ENCODE measurements at regions not wholly inside any gene's neighbourhood (a gene's known extent, or its start where the extent isn't known, plus 50 kb on each side); places are given as distances from the start of the nearest gene placed in this dataset.
"Not testable (repeated sequence)": the region's sequence is repeated elsewhere in the genome, so short reads cannot be mapped to it uniquely, and the experiment has no call there.

DNA sequence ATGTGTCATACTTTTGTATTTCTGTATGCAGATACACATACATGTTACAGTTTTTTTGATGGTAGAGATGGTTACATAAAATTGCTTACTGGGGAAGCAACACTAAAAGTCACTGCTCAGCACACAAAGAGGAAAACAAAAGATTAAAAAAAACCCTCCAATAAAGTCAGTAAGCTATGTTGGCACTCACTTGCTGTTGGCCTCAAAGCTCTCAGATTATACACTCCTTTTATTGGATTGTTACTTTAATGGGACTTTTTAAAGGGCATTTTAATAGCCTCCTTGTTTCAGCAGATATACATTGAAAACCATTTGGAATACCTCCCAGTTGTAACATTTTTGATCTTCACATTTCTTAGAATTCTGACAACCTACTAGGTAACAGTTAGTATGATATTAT is 222.0 kb upstream of the HHIP start:
- H3K4me3 ChIP-seq: no peak overlapping the region
- no peaks in the 10 kb centered on the region for H3K36me3 ChIP-seq (ENCODE audit: low read depth)
- TF ChIP-seq, protein P1, sequence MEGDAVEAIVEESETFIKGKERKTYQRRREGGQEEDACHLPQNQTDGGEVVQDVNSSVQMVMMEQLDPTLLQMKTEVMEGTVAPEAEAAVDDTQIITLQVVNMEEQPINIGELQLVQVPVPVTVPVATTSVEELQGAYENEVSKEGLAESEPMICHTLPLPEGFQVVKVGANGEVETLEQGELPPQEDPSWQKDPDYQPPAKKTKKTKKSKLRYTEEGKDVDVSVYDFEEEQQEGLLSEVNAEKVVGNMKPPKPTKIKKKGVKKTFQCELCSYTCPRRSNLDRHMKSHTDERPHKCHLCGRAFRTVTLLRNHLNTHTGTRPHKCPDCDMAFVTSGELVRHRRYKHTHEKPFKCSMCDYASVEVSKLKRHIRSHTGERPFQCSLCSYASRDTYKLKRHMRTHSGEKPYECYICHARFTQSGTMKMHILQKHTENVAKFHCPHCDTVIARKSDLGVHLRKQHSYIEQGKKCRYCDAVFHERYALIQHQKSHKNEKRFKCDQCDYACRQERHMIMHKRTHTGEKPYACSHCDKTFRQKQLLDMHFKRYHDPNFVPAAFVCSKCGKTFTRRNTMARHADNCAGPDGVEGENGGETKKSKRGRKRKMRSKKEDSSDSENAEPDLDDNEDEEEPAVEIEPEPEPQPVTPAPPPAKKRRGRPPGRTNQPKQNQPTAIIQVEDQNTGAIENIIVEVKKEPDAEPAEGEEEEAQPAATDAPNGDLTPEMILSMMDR (IDR thresholded peaks at IDR 0.05): no peak
- intact Hi-C loops (cut with DNase I, micrococcal nuclease): no loop called here
- ATAC-seq (no peak), DNase-seq (no peak)
- H3K4me1 ChIP-seq (ENCODE audit: low read depth): no peaks in the 10 kb centered on the region
- H3K9me3 ChIP-seq: no peaks in the 10 kb centered on the region

DNA sequence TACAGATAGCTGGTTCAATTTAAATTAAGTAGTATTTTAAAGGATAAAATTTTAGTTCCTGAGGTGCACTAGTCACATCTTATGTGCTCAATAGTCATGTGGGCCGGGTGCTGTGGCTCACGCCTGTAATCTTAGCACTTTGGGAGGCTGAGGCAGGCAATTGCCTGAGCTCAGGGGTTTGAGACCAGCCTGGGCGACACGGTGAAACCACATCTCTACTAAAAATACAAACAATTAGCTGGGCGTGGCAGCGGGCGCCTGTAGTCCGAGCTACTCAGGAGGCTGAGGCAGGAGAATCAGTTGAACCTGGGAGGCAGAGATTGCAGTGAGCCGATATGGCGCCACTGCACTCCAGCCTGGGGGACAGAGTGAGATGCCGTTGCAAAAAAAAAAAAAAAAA is 219.9 kb upstream of the HHIP start:
- H3K9me3 ChIP-seq; H3K4me3 ChIP-seq; ATAC-seq; H3K4me1 ChIP-seq (ENCODE audit: low read depth); H3K36me3 ChIP-seq (ENCODE audit: low read depth); intact Hi-C loops (cut with DNase I, micrococcal nuclease); DNase-seq: not testable (repeated sequence)

DNA sequence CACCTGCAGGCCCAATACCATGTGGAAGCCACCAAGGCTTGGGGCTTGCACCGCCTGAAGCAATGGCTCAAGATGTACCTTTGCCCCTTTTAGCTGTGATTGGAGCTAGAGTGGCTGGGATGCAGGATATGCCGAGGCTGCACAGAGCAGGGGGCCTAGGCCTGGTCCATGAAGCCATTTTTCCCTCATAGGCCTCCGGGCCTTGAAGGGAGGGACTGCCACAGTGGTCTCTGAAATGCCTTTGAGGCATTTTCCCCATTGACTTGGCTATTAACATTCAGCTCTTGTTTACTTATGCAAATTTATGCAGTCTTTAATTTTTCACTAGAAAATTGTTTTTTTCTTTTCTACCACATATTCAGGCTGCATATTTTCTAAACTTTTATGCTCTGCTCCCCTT is 203.2 kb upstream of the HHIP start:
- no peaks in the 10 kb centered on the region for H3K4me1 ChIP-seq (ENCODE audit: low read depth)
- intact Hi-C loops (cut with DNase I, micrococcal nuclease): no loop called here
- no peak for DNase-seq
- ATAC-seq: no peak
- H3K9me3 ChIP-seq: peaks cover 3% of the 10 kb centered on the region
- no peaks in the 10 kb centered on the region for H3K36me3 ChIP-seq (ENCODE audit: low read depth)
- TF ChIP-seq, protein P1 (IDR thresholded peaks at IDR 0.05): no peak
- no peak overlapping the region for H3K4me3 ChIP-seq

DNA sequence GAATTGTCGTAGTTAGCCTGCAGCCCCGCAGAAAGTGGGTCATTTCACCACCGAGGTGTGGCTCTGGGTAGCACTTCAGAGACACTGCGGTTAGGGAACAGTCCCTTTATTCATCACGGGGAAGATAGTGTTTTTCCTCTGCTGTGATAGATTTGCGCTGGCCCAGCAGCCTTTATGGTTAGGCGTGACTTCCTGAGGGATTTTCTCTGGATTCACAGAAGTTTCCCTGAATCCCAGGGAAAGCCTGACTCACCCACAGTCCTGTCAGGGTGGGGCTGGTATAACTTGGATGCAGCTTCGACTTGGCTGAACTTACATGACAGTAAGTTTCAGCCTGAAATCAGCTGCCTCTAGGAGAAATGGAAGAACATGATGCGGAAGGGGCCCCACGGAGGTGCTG is 196.3 kb upstream of the HHIP start:
- no peaks in the 10 kb centered on the region for H3K36me3 ChIP-seq (ENCODE audit: low read depth)
- intact Hi-C loops (cut with DNase I, micrococcal nuclease): no loop called here
- DNase-seq (peak in 1 of 3 donors; percentile 13), ATAC-seq (peak; percentile 50)
- H3K9me3 ChIP-seq: peaks cover 3% of the 10 kb centered on the region
- no peak overlapping the region for H3K4me3 ChIP-seq
- no peaks in the 10 kb centered on the region for H3K4me1 ChIP-seq (ENCODE audit: low read depth)
- TF ChIP-seq, protein P1 (IDR thresholded peaks at IDR 0.05): no peak

DNA sequence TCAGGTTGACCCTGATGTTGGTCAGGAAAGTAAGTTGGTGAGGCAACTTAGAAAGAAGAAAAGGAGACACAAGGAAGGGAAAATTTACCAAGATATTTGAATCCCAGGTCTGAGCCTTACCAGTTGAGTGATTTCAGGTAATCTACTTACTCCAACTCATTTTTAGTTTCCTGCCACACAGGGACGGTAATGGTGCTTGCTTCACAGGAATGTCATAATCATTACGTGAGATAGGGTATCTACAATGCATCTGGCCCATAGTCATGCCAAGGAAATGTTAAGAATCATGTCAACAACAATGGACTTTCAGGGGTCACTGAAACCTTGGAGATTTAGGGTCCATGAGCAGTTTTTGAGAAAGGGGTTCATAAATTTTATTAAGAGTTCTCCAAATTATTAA is 195.4 kb upstream of the HHIP start:
- DNase-seq (no peak), ATAC-seq (no peak)
- no peaks in the 10 kb centered on the region for H3K36me3 ChIP-seq (ENCODE audit: low read depth)
- H3K4me1 ChIP-seq (ENCODE audit: low read depth): no peaks in the 10 kb centered on the region
- no peak overlapping the region for H3K4me3 ChIP-seq
- H3K9me3 ChIP-seq: peaks cover 3% of the 10 kb centered on the region
- TF ChIP-seq, protein P1 (IDR thresholded peaks at IDR 0.05): no peak
- intact Hi-C loops (cut with DNase I, micrococcal nuclease): no loop called here

DNA sequence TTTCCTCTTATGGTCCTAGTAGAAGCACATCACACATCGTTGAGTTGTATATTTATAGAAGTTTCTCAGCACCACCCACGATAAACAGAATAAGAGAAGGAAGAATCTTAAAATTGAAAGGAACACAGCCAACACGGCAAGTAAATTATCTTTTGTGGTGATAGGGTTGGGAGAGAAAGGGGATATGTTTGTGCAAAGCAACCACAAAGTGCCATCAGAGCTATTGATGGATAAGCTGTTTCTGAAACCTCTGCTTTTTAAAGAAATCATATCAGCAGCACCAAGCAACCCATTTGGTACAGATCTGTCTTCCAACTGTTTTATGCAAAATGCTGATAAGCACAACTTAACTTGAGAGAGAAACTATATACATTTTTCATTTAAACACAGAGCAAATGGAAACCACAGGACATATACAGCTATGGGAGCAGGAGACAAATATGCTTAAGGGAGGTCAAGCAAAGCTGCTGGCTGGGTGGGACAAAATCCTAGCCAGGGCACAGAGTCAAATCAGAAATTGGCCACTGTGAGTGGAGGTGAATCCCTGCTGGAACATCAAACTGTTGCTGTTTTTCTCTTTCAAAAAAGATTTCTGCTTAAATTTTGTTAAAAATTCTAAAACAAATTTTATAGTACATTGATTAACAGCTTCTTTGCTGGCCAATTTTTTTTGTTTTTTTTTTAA is 194.0 kb upstream of the HHIP start:
- intact Hi-C loops (cut with DNase I, micrococcal nuclease): no loop called here
- Histone ChIP-seq H3K4me3 (no peak overlapping the region), H3K4me1 (ENCODE audit: low read depth) (no peaks in the 10 kb centered on the region), H3K9me3 (no peaks in the 10 kb centered on the region), H3K36me3 (ENCODE audit: low read depth) (no peaks in the 10 kb centered on the region)
- DNase-seq (no peak), ATAC-seq (no peak)
- TF ChIP-seq, protein P1 (IDR thresholded peaks at IDR 0.05): no peak
